ENCODE measurements at regions not wholly inside any gene's neighbourhood (a gene's known extent, or its start where the extent isn't known, plus 50 kb on each side); places are given as distances from the start of the nearest gene placed in this dataset.

DNA sequence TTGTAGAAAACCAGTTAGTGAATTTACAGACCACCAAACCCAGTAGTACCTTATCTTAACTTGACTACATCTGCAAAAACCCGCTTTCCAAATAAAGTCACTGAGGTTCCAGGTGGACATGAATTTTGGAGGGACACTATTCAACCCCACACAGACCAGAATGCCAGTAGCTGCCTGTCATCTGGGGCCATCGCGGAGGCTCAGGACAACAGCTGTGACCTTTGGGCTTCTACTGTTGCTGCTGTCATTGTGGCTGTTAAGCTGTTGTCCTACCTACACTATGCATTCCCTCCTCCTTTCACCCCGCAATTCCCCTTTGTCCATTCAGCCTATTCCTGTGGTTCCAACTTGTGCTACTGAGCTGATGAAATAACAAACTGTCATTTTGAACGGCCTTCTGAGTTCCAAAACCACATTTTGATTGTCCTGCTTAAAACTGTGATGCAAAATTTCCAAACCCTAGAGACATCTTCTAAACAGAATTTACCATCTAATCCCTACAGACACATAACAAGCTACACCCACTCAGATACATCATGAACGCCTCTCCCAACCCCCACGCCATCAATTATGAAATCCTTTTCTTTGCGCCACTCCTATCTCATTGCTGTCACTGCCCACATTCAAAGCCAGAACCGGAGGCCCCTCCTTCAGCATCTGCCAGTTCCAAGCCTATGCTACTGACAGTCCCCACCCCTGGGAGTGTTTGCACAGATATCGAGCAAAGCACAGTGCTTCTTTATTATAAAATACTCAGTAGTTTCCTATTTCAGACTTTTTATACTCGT lies 125.0 kb downstream of the C6orf118 start:
- Mint-ChIP-seq H3K4me3 (ENCODE audit: unreplicated experiment) (no peak overlapping the region), H3K27me3 (ENCODE audit: unreplicated experiment) (no peaks in the 10 kb centered on the region), H3K36me3 (ENCODE audit: unreplicated experiment) (no peaks in the 10 kb centered on the region), H3K4me1 (ENCODE audit: unreplicated experiment) (no peaks in the 10 kb centered on the region), H3K9me3 (ENCODE audit: unreplicated experiment) (peaks cover 16% of the 10 kb centered on the region), H3K27ac (ENCODE audit: unreplicated experiment) (no peak overlapping the region)
- no peak for DNase-seq (ENCODE audit: extremely low spot score, unreplicated experiment)
- TF ChIP-seq, protein P1, sequence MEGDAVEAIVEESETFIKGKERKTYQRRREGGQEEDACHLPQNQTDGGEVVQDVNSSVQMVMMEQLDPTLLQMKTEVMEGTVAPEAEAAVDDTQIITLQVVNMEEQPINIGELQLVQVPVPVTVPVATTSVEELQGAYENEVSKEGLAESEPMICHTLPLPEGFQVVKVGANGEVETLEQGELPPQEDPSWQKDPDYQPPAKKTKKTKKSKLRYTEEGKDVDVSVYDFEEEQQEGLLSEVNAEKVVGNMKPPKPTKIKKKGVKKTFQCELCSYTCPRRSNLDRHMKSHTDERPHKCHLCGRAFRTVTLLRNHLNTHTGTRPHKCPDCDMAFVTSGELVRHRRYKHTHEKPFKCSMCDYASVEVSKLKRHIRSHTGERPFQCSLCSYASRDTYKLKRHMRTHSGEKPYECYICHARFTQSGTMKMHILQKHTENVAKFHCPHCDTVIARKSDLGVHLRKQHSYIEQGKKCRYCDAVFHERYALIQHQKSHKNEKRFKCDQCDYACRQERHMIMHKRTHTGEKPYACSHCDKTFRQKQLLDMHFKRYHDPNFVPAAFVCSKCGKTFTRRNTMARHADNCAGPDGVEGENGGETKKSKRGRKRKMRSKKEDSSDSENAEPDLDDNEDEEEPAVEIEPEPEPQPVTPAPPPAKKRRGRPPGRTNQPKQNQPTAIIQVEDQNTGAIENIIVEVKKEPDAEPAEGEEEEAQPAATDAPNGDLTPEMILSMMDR (IDR thresholded peaks at IDR 0.05) = no peak

DNA sequence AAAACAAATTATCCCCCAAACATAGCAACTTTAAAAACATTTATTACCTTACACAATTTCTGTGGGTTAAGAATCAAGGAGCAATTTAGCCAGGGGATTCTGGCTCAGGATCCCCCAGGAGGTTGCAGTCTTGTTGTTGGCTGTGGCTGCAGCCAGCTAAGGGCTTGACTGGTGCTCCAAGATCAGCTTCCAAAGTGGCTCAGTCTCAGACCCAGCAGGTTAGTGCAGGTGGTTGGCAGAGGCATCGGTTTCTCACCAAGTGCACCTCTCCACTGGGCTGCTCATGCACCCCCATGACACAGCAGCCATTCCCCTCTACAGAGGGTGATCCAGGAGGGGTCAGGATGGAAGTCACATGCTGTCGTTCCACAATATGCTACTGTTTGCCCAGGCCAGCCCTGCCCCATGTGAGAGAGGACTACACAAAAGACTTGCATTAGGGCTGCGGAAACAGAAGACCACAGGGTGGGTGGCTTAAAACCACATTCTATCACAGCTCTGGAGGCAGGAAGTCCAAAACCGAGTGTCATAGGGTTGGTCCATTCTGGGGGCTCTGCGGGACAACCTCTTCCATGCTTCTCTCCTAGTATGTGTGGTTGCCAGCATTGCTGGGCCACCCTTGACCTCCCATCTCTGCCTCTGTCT lies 125.8 kb downstream of the C6orf118 start:
- no peaks in the 10 kb centered on the region for H3K4me1 Mint-ChIP-seq (ENCODE audit: unreplicated experiment)
- H3K4me3 Mint-ChIP-seq (ENCODE audit: unreplicated experiment) = no peak overlapping the region
- DNase-seq (ENCODE audit: extremely low spot score, unreplicated experiment) = no peak
- H3K9me3 Mint-ChIP-seq (ENCODE audit: unreplicated experiment) = peaks cover 22% of the 10 kb centered on the region
- H3K36me3 Mint-ChIP-seq (ENCODE audit: unreplicated experiment) = no peaks in the 10 kb centered on the region
- TF ChIP-seq, protein P1 (IDR thresholded peaks at IDR 0.05) = no peak
- no peaks in the 10 kb centered on the region for H3K27me3 Mint-ChIP-seq (ENCODE audit: unreplicated experiment)
- no peak overlapping the region for H3K27ac Mint-ChIP-seq (ENCODE audit: unreplicated experiment)

DNA sequence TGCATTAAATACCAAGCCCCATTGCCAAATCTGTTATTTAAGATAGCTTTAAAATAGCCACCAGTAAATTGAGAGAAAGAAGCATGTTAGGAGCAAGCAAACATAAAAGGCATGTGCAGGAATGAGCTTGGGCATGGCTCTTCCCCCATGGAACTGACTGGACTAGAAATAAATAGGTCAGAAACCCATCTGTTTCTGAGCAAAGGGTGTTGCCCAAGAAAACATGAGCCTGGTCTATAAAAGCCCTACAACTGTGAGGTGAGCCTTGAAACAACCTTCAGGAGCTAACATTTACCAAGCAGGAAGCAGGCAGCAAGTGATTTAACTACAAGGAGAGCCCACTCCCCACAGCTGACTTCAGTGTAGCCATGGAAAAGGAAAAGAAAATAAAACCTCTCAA lies 126.3 kb downstream of the C6orf118 start:
- no peaks in the 10 kb centered on the region for H3K36me3 Mint-ChIP-seq (ENCODE audit: unreplicated experiment)
- DNase-seq (ENCODE audit: extremely low spot score, unreplicated experiment) = no peak
- peaks cover 22% of the 10 kb centered on the region for H3K9me3 Mint-ChIP-seq (ENCODE audit: unreplicated experiment)
- no peak overlapping the region for H3K27ac Mint-ChIP-seq (ENCODE audit: unreplicated experiment)
- no peaks in the 10 kb centered on the region for H3K4me1 Mint-ChIP-seq (ENCODE audit: unreplicated experiment)
- no peak overlapping the region for H3K4me3 Mint-ChIP-seq (ENCODE audit: unreplicated experiment)
- TF ChIP-seq, protein P1 (IDR thresholded peaks at IDR 0.05) = no peak
- H3K27me3 Mint-ChIP-seq (ENCODE audit: unreplicated experiment) = no peaks in the 10 kb centered on the region

DNA sequence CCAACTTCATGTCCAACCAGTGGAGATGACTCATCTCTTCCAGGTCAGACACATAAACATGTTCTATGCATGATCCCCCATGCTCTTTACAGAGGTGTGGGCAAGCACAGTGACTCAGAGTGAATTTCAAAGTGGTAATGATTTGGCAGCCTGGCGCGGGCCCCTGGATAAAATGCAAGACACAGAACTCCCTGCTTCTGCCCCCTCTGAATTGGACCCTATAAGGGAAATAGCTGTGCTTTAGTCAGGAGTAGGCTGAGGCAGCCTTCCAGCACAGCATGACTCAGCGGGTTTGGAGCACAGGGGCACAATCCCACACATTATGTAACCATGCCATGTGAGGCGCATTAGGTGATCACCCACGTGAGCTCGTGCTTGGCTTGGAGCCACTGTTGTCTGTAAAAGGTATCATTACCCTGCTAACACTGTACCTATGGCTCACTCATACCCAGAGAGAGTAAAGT lies 127.4 kb downstream of the C6orf118 start:
- no peak for DNase-seq (ENCODE audit: extremely low spot score, unreplicated experiment)

DNA sequence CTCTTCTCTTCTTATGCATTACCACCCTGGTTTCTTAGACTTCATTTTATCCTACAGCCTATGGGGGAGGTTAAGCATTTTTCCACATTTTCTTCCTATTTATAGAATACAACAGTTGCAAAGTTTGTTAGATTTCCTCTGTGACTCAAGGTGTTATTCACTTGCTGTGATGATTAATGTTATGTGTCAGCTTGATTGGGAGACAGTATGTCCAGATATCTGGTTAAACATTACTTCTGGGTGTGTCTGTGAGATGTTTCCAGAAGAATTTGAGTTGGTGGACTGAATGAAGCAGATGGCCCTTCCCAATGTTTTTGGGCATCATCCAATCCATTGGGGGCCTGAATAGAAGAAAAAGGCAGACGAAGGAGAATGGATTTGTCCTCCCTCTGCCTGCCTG lies 131.3 kb downstream of the C6orf118 start:
- DNase-seq (ENCODE audit: extremely low spot score, unreplicated experiment) = no peak
- Mint-ChIP-seq H3K27me3 (ENCODE audit: unreplicated experiment) (no peaks in the 10 kb centered on the region), H3K9me3 (ENCODE audit: unreplicated experiment) (peaks cover 39% of the 10 kb centered on the region), H3K4me1 (ENCODE audit: unreplicated experiment) (no peaks in the 10 kb centered on the region), H3K36me3 (ENCODE audit: unreplicated experiment) (no peaks in the 10 kb centered on the region), H3K4me3 (ENCODE audit: unreplicated experiment) (no peak overlapping the region), H3K27ac (ENCODE audit: unreplicated experiment) (no peak overlapping the region)
- TF ChIP-seq, protein P1 (IDR thresholded peaks at IDR 0.05) = no peak

More for the DNA sequence above, 127.4 kb downstream of the C6orf118 start:
- Mint-ChIP-seq H3K27ac (ENCODE audit: unreplicated experiment) (no peak overlapping the region), H3K36me3 (ENCODE audit: unreplicated experiment) (no peaks in the 10 kb centered on the region), H3K4me3 (ENCODE audit: unreplicated experiment) (no peak overlapping the region), H3K4me1 (ENCODE audit: unreplicated experiment) (no peaks in the 10 kb centered on the region), H3K9me3 (ENCODE audit: unreplicated experiment) (peaks cover 25% of the 10 kb centered on the region), H3K27me3 (ENCODE audit: unreplicated experiment) (no peaks in the 10 kb centered on the region)
- TF ChIP-seq, protein P1 (IDR thresholded peaks at IDR 0.05) = no peak
